A673 (cell line): ENCODE measurements at regions not wholly inside any gene's neighbourhood (a gene's known extent, or its start where the extent isn't known, plus 50 kb on each side); places are given as distances from the start of the nearest gene placed in this dataset.

Experiments
- BruUV-seq: library from RNA; stranded (reverse); fragments of 400-500 nt; replicated peaks from 2 replicates; lab custom pipeline; 2021; lab: Mats Ljungman, UMichigan
- CTCF ChIA-PET: fragments of 300-600 bp; sonication (Branson Sonifier 250); formaldehyde crosslinking; loops from one replicate; lab custom pipeline; 2022; ENCODE audit warnings: antibody characterized with exemption; lab: Charles Lee
- POLR2A ChIA-PET: fragments of 300-600 bp; sonication (Branson Sonifier 250); formaldehyde crosslinking; loops from one replicate; lab custom pipeline; 2022; ENCODE audit warnings: antibody characterized with exemption; ENCODE audit not compliant: low non-redundant PET; lab: Charles Lee
- DNase-seq: peaks from one replicate; pipeline ENCODE4 v3.0.0-alpha.2; 2015; ENCODE audit warnings: low spot score
- H3K27ac ChIP-seq: fragments of 200-600 bp; sonication (generic); 2 replicates; pipeline ENCODE4 v1.5.1; 2016; ENCODE audit warnings: mixed run types, low read depth, mild to moderate bottlenecking, mixed read lengths, antibody characterized with exemption, low read length; ENCODE audit not compliant: poor library complexity, severe bottlenecking
- H3K27me3 ChIP-seq: fragments of 200-600 bp; sonication (generic); replicated peaks from 2 replicates; pipeline ENCODE4 v1.6.1; 2017; ENCODE audit warnings: mixed run types, low read depth, mild to moderate bottlenecking, mixed read lengths, antibody characterized with exemption, low read length; ENCODE audit not compliant: insufficient read depth, poor library complexity
- H3K36me3 ChIP-seq: fragments of 200-600 bp; sonication (generic); 2 replicates; pipeline ENCODE4 v1.6.1; 2016; ENCODE audit warnings: mixed run types, mild to moderate bottlenecking, mixed read lengths, antibody characterized with exemption, low read length; ENCODE audit not compliant: insufficient read depth, poor library complexity, severe bottlenecking
- H3K4me1 ChIP-seq: fragments of 200-600 bp; sonication (generic); 2 replicates; pipeline ENCODE4 v1.6.1; 2017; ENCODE audit warnings: mixed run types, mild to moderate bottlenecking, mixed read lengths, antibody characterized with exemption, low read length; ENCODE audit not compliant: insufficient read depth, poor library complexity, severe bottlenecking
- H3K4me3 ChIP-seq: fragments of 200-600 bp; sonication (generic); 2 replicates; pipeline ENCODE4 v1.5.1; 2016; ENCODE audit warnings: low read depth, mixed run types, mild to moderate bottlenecking, mixed read lengths, low read length; ENCODE audit not compliant: poor library complexity, severe bottlenecking
- H3K9me3 ChIP-seq: fragments of 200-600 bp; sonication (generic); 2 replicates; pipeline ENCODE4 v1.6.1; 2016; ENCODE audit warnings: mixed run types, low read depth, mild to moderate bottlenecking, mixed read lengths, antibody characterized with exemption, low read length; ENCODE audit not compliant: poor library complexity, severe bottlenecking
- CTCF ChIP-seq: fragments of 300-800, 200-600 bp; sonication (generic); conservative IDR thresholded peaks from 2 replicates; pipeline ENCODE4 v1.5.1; 2017; ENCODE audit warnings: low read depth, mild to moderate bottlenecking, antibody characterized with exemption, low read length, moderate library complexity, mixed read lengths
- EZH2 ChIP-seq: fragments of 200-600 bp; sonication (generic); IDR thresholded peaks from 2 replicates; pipeline ENCODE4 v1.6.1; 2017; ENCODE audit warnings: borderline replicate concordance, low read depth, mild to moderate bottlenecking, mixed read lengths, antibody characterized with exemption, low read length; ENCODE audit not compliant: poor library complexity, severe bottlenecking
- intact Hi-C: fragments of 100-400 bp; cut with micrococcal nuclease; formaldehyde crosslinking; loops from one replicate; pipeline ENCODE4 v1.10.0; 2022; ENCODE audit not compliant: unreplicated experiment

- CTCF ChIA-PET: no interaction called here
- POLR2A ChIA-PET: no interaction called here
- Histone ChIP-seq H3K27me3 (peaks cover 34% of the 10 kb centered on the region), H3K4me1 (no peaks in the 10 kb centered on the region), H3K9me3 (no peaks in the 10 kb centered on the region), H3K36me3 (no peaks in the 10 kb centered on the region), H3K4me3 (no peak overlapping the region), H3K27ac (no peak overlapping the region)
- TF ChIP-seq EZH2: no peak
- TF ChIP-seq CTCF: no peak
- no peak for DNase-seq
- intact Hi-C loops: no loop called here
- BruUV-seq: no TSS peak
These were observed 108.7 kb upstream of the FERMT1 start for GRCh38 chr20:6231556-6231955.

- intact Hi-C loops: no loop called here
- no peak overlapping the region for H3K4me3 ChIP-seq
- no peak overlapping the region for H3K27ac ChIP-seq
- CTCF ChIA-PET: no interaction called here
- no peaks in the 10 kb centered on the region for H3K9me3 ChIP-seq
- TF ChIP-seq EZH2: no peak
- no peak for TF ChIP-seq CTCF
- no TSS peak for BruUV-seq
- POLR2A ChIA-PET: no interaction called here
- peaks cover 35% of the 10 kb centered on the region for H3K27me3 ChIP-seq
- DNase-seq: no peak
- H3K4me1 ChIP-seq: no peaks in the 10 kb centered on the region
- no peaks in the 10 kb centered on the region for H3K36me3 ChIP-seq
These were observed 105.5 kb upstream of the FERMT1 start for GRCh38 chr20:6228302-6228843.

- no peaks in the 10 kb centered on the region for H3K36me3 ChIP-seq
- POLR2A ChIA-PET: no interaction called here
- intact Hi-C loops: no loop called here
- BruUV-seq: no TSS peak
- H3K27me3 ChIP-seq: peaks cover 6% of the 10 kb centered on the region
- TF ChIP-seq CTCF: no peak
- no peak for TF ChIP-seq EZH2
- no peaks in the 10 kb centered on the region for H3K9me3 ChIP-seq
- CTCF ChIA-PET: no interaction called here
- H3K4me3 ChIP-seq: no peak overlapping the region
- no peak for DNase-seq
- no peaks in the 10 kb centered on the region for H3K4me1 ChIP-seq
- no peak overlapping the region for H3K27ac ChIP-seq
These were observed 90.5 kb upstream of the FERMT1 start for GRCh38 chr20:6213311-6213710.
